ENCODE measurements at regions not wholly inside any gene's neighbourhood (a gene's known extent, or its start where the extent isn't known, plus 50 kb on each side); places are given as distances from the start of the nearest gene placed in this dataset.
A peak's percentile ranks its signal among the peaks of the same experiment; 100 is the strongest.

DNA sequence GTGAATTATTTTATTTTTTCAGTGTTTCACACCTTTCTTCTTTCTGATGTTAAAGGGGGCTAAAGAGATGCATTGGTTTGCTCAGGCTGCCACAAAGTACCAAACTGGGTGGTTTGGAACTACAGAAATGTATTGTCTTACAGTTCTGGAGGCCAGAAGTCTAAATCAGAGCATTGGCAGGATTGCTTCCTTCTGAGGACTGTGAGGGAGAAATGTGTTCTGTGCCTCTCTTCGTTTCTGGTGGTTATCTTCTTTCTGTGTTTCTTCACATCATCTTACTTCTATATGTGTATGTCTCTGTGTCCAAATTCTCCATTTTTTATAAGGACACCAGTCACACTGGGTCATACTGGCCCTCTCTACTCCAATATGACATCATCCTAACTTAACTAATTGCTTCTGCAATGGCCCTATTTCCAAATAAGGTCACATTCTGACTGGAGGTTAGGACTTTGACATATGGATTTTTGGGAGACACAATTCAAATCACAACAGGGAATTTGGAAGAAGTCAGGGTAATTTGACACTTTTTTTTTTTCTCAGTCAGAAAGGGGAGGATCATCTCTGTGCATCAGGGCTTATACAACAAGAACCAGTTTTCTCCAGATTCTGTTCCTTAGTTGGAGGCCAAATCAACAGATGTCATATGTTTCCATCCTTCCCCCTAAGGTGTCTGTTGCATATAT, 188.2 kb downstream of the KCNRG start:
- H3K9me3 ChIP-seq (ENCODE audit: insufficient read depth, low read depth, low read length): no peaks in the 10 kb centered on the region
- no peak overlapping the region for H3K4me3 ChIP-seq (ENCODE audit: insufficient read depth, low read depth, low read length)
- no peaks in the 10 kb centered on the region for H3K27me3 Mint-ChIP-seq (ENCODE audit: low read depth, unreplicated experiment)
- peaks cover 23% of the 10 kb centered on the region for H3K4me1 Mint-ChIP-seq (ENCODE audit: low read depth, unreplicated experiment)
- peaks cover 5% of the 10 kb centered on the region for H3K9me3 Mint-ChIP-seq (ENCODE audit: unreplicated experiment)
- FAIRE-seq (no peak), DNase-seq (ENCODE audit: low read depth) (no peak)
- no peaks in the 10 kb centered on the region for H3K79me2 ChIP-seq (ENCODE audit: insufficient read depth, low read length)
- H3K27ac Mint-ChIP-seq (ENCODE audit: unreplicated experiment): no peak overlapping the region
- H3K27me3 ChIP-seq (ENCODE audit: insufficient read depth, low read length): no peaks in the 10 kb centered on the region
- no peaks in the 10 kb centered on the region for H4K20me1 ChIP-seq (ENCODE audit: insufficient read depth, low read length)
- H3K4me3 Mint-ChIP-seq (ENCODE audit: unreplicated experiment): no peak overlapping the region
- no peak overlapping the region for H3K9ac ChIP-seq (ENCODE audit: low read length)
- H3K4me2 ChIP-seq (ENCODE audit: low read length): no peak overlapping the region
- no peak overlapping the region for H3K27ac ChIP-seq (ENCODE audit: low read depth, low read length)
- H3K4me1 ChIP-seq (ENCODE audit: insufficient read depth, low read length): peaks cover 6% of the 10 kb centered on the region
- H2AFZ ChIP-seq (ENCODE audit: low read depth, low read length): no peak overlapping the region
- H3K36me3 Mint-ChIP-seq (ENCODE audit: low read depth, unreplicated experiment): no peaks in the 10 kb centered on the region
- no peaks in the 10 kb centered on the region for H3K36me3 ChIP-seq (ENCODE audit: insufficient read depth, low read length)
- TF ChIP-seq, protein P1, sequence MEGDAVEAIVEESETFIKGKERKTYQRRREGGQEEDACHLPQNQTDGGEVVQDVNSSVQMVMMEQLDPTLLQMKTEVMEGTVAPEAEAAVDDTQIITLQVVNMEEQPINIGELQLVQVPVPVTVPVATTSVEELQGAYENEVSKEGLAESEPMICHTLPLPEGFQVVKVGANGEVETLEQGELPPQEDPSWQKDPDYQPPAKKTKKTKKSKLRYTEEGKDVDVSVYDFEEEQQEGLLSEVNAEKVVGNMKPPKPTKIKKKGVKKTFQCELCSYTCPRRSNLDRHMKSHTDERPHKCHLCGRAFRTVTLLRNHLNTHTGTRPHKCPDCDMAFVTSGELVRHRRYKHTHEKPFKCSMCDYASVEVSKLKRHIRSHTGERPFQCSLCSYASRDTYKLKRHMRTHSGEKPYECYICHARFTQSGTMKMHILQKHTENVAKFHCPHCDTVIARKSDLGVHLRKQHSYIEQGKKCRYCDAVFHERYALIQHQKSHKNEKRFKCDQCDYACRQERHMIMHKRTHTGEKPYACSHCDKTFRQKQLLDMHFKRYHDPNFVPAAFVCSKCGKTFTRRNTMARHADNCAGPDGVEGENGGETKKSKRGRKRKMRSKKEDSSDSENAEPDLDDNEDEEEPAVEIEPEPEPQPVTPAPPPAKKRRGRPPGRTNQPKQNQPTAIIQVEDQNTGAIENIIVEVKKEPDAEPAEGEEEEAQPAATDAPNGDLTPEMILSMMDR (IDR thresholded peaks at IDR 0.05; ENCODE audit: insufficient read depth, low read depth, low read length): no peak
- no peak for TF ChIP-seq EZH2 (IDR thresholded peaks at IDR 0.05; ENCODE audit: insufficient read depth, low read length)

DNA sequence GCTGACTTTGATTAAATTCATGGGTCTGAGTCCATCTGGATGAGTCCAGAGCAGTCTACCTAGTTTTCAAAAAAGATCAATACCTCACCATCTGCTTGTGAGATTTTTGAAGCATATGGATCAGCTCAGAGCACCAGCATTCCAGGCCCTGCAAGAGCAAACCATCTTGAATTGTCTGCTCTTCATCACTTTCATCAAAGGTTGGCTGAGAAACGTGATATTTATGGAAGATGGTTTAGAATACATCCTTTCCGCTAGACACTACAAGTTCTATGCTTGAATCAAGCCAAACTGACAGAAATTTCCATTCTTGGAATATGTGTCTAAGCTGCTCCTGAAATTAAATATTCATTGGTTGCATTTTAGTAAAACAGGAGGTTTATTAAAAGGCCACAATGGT, 190.3 kb downstream of the KCNRG start:
- peaks cover 18% of the 10 kb centered on the region for H3K4me1 ChIP-seq (ENCODE audit: insufficient read depth, low read length)
- no peak overlapping the region for H2AFZ ChIP-seq (ENCODE audit: low read depth, low read length)
- H4K20me1 ChIP-seq (ENCODE audit: insufficient read depth, low read length): no peaks in the 10 kb centered on the region
- H3K36me3 ChIP-seq (ENCODE audit: insufficient read depth, low read length): no peaks in the 10 kb centered on the region
- Mint-ChIP-seq H3K36me3 (ENCODE audit: low read depth, unreplicated experiment) (no peaks in the 10 kb centered on the region), H3K4me3 (ENCODE audit: unreplicated experiment) (no peak overlapping the region), H3K27ac (ENCODE audit: unreplicated experiment) (no peak overlapping the region), H3K4me1 (ENCODE audit: low read depth, unreplicated experiment) (peaks cover 32% of the 10 kb centered on the region), H3K9me3 (ENCODE audit: unreplicated experiment) (peaks cover 3% of the 10 kb centered on the region), H3K27me3 (ENCODE audit: low read depth, unreplicated experiment) (no peaks in the 10 kb centered on the region)
- H3K27ac ChIP-seq (ENCODE audit: low read depth, low read length): no peak overlapping the region
- no peaks in the 10 kb centered on the region for H3K9me3 ChIP-seq (ENCODE audit: insufficient read depth, low read depth, low read length)
- H3K4me3 ChIP-seq (ENCODE audit: insufficient read depth, low read depth, low read length): no peak overlapping the region
- H3K27me3 ChIP-seq (ENCODE audit: insufficient read depth, low read length): no peaks in the 10 kb centered on the region
- no peak overlapping the region for H3K4me2 ChIP-seq (ENCODE audit: low read length)
- TF ChIP-seq, protein P1 (IDR thresholded peaks at IDR 0.05; ENCODE audit: insufficient read depth, low read depth, low read length): no peak
- no peak for TF ChIP-seq EZH2 (IDR thresholded peaks at IDR 0.05; ENCODE audit: insufficient read depth, low read length)
- no peak for DNase-seq (ENCODE audit: low read depth)
- H3K79me2 ChIP-seq (ENCODE audit: insufficient read depth, low read length): no peaks in the 10 kb centered on the region
- no peak for FAIRE-seq
- H3K9ac ChIP-seq (ENCODE audit: low read length): no peak overlapping the region

DNA sequence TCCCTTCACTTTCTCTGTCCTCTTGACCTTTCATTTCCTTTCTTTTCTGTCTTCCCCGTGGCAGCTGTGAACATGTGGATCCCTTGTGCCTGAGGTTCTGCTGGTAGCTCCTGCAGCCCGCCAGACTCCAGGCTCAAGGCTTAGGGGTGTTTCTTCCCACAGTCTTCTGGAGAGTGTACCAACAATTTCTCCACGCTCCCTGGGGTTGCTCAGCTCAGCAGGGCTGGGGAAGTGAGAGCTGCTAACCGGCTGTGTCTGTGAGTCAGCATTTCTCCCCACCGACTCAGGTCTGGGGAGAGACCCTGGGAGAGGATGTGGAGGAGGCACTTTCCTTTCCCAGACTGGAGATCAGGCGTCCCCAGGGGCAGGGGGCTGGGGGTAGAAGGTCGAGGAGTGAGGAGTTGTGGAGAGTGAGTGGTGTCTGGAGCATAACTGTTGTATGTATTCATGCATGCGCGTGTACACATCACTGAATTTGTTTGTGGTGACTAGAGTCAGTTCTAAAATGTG, 193.6 kb downstream of the KCNRG start:
- Mint-ChIP-seq H3K9me3 (ENCODE audit: unreplicated experiment) (peaks cover 15% of the 10 kb centered on the region), H3K27ac (ENCODE audit: unreplicated experiment) (peak overlapping the region; percentile 88), H3K36me3 (ENCODE audit: low read depth, unreplicated experiment) (no peaks in the 10 kb centered on the region), H3K4me3 (ENCODE audit: unreplicated experiment) (peak overlapping the region; percentile 75), H3K27me3 (ENCODE audit: low read depth, unreplicated experiment) (no peaks in the 10 kb centered on the region), H3K4me1 (ENCODE audit: low read depth, unreplicated experiment) (peaks cover 21% of the 10 kb centered on the region)
- Histone ChIP-seq H3K79me2 (ENCODE audit: insufficient read depth, low read length) (no peaks in the 10 kb centered on the region), H3K4me2 (ENCODE audit: low read length) (peak overlapping the region; percentile 81), H3K36me3 (ENCODE audit: insufficient read depth, low read length) (no peaks in the 10 kb centered on the region), H3K4me3 (ENCODE audit: insufficient read depth, low read depth, low read length) (peak overlapping the region; percentile 36), H3K27me3 (ENCODE audit: insufficient read depth, low read length) (no peaks in the 10 kb centered on the region), H4K20me1 (ENCODE audit: insufficient read depth, low read length) (no peaks in the 10 kb centered on the region), H3K9ac (ENCODE audit: low read length) (peak overlapping the region; percentile 74), H3K9me3 (ENCODE audit: insufficient read depth, low read depth, low read length) (peaks cover 8% of the 10 kb centered on the region), H3K27ac (ENCODE audit: low read depth, low read length) (peak overlapping the region; percentile 87), H3K4me1 (ENCODE audit: insufficient read depth, low read length) (peaks cover 20% of the 10 kb centered on the region), H2AFZ (ENCODE audit: low read depth, low read length) (peak overlapping the region; percentile 55)
- FAIRE-seq (peak; percentile 45), DNase-seq (ENCODE audit: low read depth) (peak; percentile 91)
- no peak for TF ChIP-seq EZH2 (IDR thresholded peaks at IDR 0.05; ENCODE audit: insufficient read depth, low read length)
- TF ChIP-seq, protein P1 (IDR thresholded peaks at IDR 0.05; ENCODE audit: insufficient read depth, low read depth, low read length): no peak

Measured in astrocyte (in vitro differentiated cells and primary cell).